Upper lobe of right lung (tissue), 1 donor: ENCODE measurements at regions not wholly inside any gene's neighbourhood (a gene's known extent, or its start where the extent isn't known, plus 50 kb on each side); places are given as distances from the start of the nearest gene placed in this dataset.

Source experiments
- ATAC-seq: fragments of 200-7000 bp; cut with Tn5 transposase; one replicate; pipeline ENCODE4 v1.9.1; 2020; ENCODE audit warnings: mild to moderate bottlenecking, moderate library complexity
- DNase-seq: peaks from one replicate; pipeline ENCODE4 v3.0.0-alpha.2; 2020
- H3K27ac ChIP-seq: fragments of 200-600 bp; one replicate; pipeline ENCODE4 v1.8.0; 2022
- H3K27me3 ChIP-seq: fragments of 200-600 bp; one replicate; pipeline ENCODE4 v1.8.0; 2022; ENCODE audit warnings: mild to moderate bottlenecking
- H3K36me3 ChIP-seq: fragments of 200-600 bp; one replicate; pipeline ENCODE4 v1.8.0; 2022
- H3K4me1 ChIP-seq: fragments of 200-600 bp; one replicate; pipeline ENCODE4 v1.8.0; 2022
- H3K4me3 ChIP-seq: fragments of 200-600 bp; one replicate; pipeline ENCODE4 v1.8.0; 2022; ENCODE audit warnings: mild to moderate bottlenecking
- H3K9me3 ChIP-seq: fragments of 200-600 bp; one replicate; pipeline ENCODE4 v1.8.0; 2022
- intact Hi-C: fragments of 100-400 bp; cut with DNase I; formaldehyde crosslinking; loops from one replicate; pipeline ENCODE4 v1.11.0; 2022
- TF ChIP-seq, protein P1 (sequence below): fragments of 200-600 bp; IDR thresholded peaks from one replicate; pipeline ENCODE4 v1.8.0; 2022; ENCODE audit warnings: antibody characterized with exemption
- donor health status: DM: no; HTN: yes; CAD: no; lungs with severe emphysema.

DNA sequence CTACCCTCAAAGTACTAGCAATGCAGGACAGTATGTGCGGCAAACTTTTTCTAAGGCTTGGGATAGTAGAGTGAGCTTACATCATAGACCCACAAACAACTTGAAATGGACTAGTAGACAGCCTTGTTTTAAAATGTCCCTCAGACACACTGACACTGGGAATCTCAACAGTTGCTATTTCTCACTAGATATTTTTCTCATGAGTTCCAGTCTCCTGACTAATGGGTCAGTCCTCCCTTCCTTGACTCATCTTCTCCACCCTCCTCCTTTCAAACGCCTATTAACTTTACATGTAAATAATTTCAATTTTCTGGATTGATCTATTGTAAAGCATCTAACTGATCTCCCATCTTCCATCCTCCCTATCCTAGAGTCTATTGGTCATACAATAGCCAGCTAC is 308.3 kb upstream of the PREP start:
- no peaks in the 10 kb centered on the region for H3K36me3 ChIP-seq
- H3K4me1 ChIP-seq: no peaks in the 10 kb centered on the region
- DNase-seq (no peak), ATAC-seq (no peak)
- peaks cover 10% of the 10 kb centered on the region for H3K9me3 ChIP-seq
- no peak overlapping the region for H3K4me3 ChIP-seq
- intact Hi-C loops: no loop called here
- H3K27me3 ChIP-seq: no peaks in the 10 kb centered on the region
- TF ChIP-seq, protein P1, sequence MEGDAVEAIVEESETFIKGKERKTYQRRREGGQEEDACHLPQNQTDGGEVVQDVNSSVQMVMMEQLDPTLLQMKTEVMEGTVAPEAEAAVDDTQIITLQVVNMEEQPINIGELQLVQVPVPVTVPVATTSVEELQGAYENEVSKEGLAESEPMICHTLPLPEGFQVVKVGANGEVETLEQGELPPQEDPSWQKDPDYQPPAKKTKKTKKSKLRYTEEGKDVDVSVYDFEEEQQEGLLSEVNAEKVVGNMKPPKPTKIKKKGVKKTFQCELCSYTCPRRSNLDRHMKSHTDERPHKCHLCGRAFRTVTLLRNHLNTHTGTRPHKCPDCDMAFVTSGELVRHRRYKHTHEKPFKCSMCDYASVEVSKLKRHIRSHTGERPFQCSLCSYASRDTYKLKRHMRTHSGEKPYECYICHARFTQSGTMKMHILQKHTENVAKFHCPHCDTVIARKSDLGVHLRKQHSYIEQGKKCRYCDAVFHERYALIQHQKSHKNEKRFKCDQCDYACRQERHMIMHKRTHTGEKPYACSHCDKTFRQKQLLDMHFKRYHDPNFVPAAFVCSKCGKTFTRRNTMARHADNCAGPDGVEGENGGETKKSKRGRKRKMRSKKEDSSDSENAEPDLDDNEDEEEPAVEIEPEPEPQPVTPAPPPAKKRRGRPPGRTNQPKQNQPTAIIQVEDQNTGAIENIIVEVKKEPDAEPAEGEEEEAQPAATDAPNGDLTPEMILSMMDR: no peak
- H3K27ac ChIP-seq: no peak overlapping the region

DNA sequence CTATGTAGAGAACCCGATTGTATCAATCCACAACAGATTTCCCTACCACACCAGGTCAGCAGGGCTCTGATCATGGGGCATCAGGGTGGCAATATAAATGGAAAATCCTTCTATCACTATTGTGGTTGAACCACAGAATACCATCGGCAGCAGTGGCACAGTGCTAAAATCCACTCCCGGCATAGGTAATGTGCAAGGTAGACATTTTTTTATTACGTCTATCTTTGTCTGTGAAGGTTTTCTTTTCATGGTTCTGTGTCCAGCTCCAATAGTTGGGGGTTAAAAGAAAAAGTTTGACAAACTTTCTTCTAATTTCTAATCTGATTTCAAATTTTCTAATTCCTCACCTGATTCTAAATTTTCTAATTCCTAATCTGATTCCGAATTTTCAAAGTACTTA is 302.7 kb upstream of the PREP start:
- Histone ChIP-seq H3K4me1 (no peaks in the 10 kb centered on the region), H3K27me3 (no peaks in the 10 kb centered on the region), H3K27ac (no peak overlapping the region), H3K36me3 (no peaks in the 10 kb centered on the region), H3K9me3 (no peaks in the 10 kb centered on the region), H3K4me3 (no peak overlapping the region)
- TF ChIP-seq, protein P1: no peak
- DNase-seq: no peak
- ATAC-seq: no peak
- intact Hi-C loops: no loop called here

DNA sequence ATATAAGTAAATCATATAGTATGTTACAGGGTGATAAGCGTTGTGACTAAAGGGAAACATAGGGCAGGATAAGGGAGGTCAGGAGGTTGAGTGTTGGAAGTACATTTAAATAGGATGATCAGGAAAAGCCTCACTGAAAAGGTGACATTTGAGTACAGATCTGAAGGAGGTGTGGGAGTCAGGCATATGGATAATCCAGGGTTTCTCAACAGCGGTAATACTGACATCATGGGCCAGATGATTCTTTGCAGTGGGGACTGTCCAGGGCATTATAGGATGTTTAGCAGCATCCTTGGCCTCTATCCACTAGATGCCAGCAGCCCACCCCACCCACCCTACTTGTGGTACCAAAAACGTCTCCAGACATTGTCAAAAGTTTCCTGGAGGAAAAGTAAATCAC is 292.6 kb upstream of the PREP start:
- Histone ChIP-seq H3K9me3 (no peaks in the 10 kb centered on the region), H3K4me1 (no peaks in the 10 kb centered on the region), H3K27ac (no peak overlapping the region), H3K27me3 (no peaks in the 10 kb centered on the region), H3K4me3 (no peak overlapping the region), H3K36me3 (no peaks in the 10 kb centered on the region)
- intact Hi-C loops: no loop called here
- ATAC-seq: no peak
- TF ChIP-seq, protein P1: no peak
- DNase-seq: no peak

DNA sequence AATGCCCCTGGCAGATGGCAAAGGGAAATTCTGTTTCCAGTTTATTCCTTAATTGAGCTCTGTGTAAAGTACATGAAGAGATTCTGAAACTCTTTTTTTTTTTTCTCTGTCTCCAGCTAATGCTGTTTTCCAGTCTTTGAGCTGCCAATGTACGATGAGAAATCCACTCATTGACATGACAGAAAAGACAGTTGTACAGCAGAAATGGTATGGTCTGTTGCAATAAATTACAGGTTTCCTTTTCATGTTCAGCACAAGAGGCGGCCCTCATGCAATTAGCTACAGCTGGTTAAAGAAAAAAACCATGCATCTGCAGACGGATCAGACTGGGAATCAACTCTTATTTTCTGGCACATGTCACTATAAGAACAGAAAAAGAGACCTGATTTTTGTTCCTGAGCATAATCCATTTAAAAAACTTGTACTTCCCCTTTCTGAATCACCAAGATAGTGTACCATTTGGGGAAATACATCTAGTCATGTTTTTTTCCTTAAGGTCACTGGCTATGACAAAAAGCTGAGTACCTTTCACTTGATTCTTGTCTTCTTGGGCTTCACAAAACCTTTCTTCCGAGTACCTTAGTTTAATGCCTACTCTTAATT is 289.8 kb upstream of the PREP start:
- no peaks in the 10 kb centered on the region for H3K9me3 ChIP-seq
- TF ChIP-seq, protein P1: no peak
- H3K27ac ChIP-seq: no peak overlapping the region
- H3K27me3 ChIP-seq: no peaks in the 10 kb centered on the region
- DNase-seq (no peak), ATAC-seq (no peak)
- H3K4me1 ChIP-seq: no peaks in the 10 kb centered on the region
- H3K4me3 ChIP-seq: no peak overlapping the region
- no peaks in the 10 kb centered on the region for H3K36me3 ChIP-seq
- intact Hi-C loops: no loop called here

DNA sequence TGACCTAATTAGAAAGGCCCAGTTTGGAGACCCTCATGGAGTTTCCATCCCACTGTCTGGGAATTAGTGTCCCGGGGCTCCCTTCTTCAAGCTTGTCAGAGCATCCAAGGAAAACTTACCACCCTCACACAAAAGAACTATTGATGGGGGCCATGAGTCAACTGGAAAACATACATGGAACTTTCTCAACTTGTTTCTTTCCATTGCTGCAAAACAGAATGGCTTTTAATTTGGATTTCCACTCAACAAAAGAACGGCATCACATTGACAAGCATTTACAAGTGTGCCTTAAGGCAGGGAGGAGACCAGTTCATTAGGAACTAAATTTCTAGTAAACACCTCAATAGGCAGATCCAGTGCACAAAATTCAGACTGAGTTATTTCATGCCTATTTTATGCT is 289.1 kb upstream of the PREP start:
- Histone ChIP-seq H3K27me3 (no peaks in the 10 kb centered on the region), H3K27ac (no peak overlapping the region), H3K9me3 (no peaks in the 10 kb centered on the region), H3K4me1 (no peaks in the 10 kb centered on the region), H3K36me3 (no peaks in the 10 kb centered on the region), H3K4me3 (no peak overlapping the region)
- TF ChIP-seq, protein P1: no peak
- no peak for ATAC-seq
- intact Hi-C loops: no loop called here
- DNase-seq: no peak

DNA sequence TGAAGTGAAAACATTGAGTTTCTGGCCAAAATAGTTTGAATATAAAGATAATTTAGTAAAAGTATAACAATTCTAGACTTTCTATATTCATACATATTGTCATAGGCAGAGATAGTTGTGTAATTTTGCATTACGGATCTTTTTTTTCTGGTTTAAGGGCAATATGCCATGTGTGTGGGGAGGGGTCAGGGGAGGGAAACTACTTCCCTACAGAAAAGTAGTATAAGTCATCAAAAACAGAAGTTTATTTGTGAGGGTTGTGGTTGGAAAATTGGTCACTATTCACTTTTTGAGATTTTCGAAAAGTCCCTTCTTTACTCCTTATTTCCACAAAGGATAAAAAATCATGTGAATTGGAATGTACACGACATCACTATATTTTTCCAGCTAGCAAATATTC is 288.2 kb upstream of the PREP start:
- Histone ChIP-seq H3K9me3 (no peaks in the 10 kb centered on the region), H3K27me3 (no peaks in the 10 kb centered on the region), H3K27ac (no peak overlapping the region), H3K4me3 (no peak overlapping the region), H3K4me1 (no peaks in the 10 kb centered on the region), H3K36me3 (no peaks in the 10 kb centered on the region)
- DNase-seq (no peak), ATAC-seq (no peak)
- intact Hi-C loops: no loop called here
- TF ChIP-seq, protein P1: no peak
